ENCODE measurements at regions not wholly inside any gene's neighbourhood (a gene's known extent, or its start where the extent isn't known, plus 50 kb on each side); places are given as distances from the start of the nearest gene placed in this dataset.

- H3K9me3 ChIP-seq (ENCODE audit: control insufficient read depth, insufficient read depth, low read length), result no peaks in the 10 kb centered on the region
- no peak overlapping the region for H3K4me3 ChIP-seq (ENCODE audit: low read depth, low read length)
- POLR2A ChIA-PET, result no interaction called here
- CTCF ChIA-PET, result no interaction called here
- H3K27ac ChIP-seq (ENCODE audit: low read depth, low read length), result no peak overlapping the region
- TF ChIP-seq CTCF (IDR thresholded peaks at IDR 0.05; ENCODE audit: low read depth, low read length), result no peak
- DNase-seq (ENCODE audit: low read depth, low spot score), result no peak
- no peaks in the 10 kb centered on the region for H3K27me3 ChIP-seq (ENCODE audit: control insufficient read depth, insufficient read depth, low read length)
Observed at GRCh38 chr13:99797691-99798090, 173.9 kb downstream of the ZIC5 start.

GRCh38 chr13:99796175-99796819, 175.3 kb downstream of the ZIC5 start:
- CTCF ChIA-PET, result no interaction called here
- Histone ChIP-seq H3K4me3 (ENCODE audit: low read depth, low read length) (no peak overlapping the region), H3K27ac (ENCODE audit: low read depth, low read length) (no peak overlapping the region), H3K9me3 (ENCODE audit: control insufficient read depth, insufficient read depth, low read length) (no peaks in the 10 kb centered on the region), H3K27me3 (ENCODE audit: control insufficient read depth, insufficient read depth, low read length) (no peaks in the 10 kb centered on the region)
- peak; percentile 2 for DNase-seq (ENCODE audit: low read depth, low spot score)
- TF ChIP-seq CTCF (IDR thresholded peaks at IDR 0.05; ENCODE audit: low read depth, low read length), result no peak
- POLR2A ChIA-PET, result no interaction called here

GRCh38 chr13:99792079-99792921, 179.3 kb downstream of the ZIC5 start:
- H3K27me3 ChIP-seq (ENCODE audit: control insufficient read depth, insufficient read depth, low read length), result peaks cover 2% of the 10 kb centered on the region
- H3K4me3 ChIP-seq (ENCODE audit: low read depth, low read length), result no peak overlapping the region
- TF ChIP-seq CTCF (IDR thresholded peaks at IDR 0.05; ENCODE audit: low read depth, low read length), result no peak
- H3K9me3 ChIP-seq (ENCODE audit: control insufficient read depth, insufficient read depth, low read length), result no peaks in the 10 kb centered on the region
- no peak for DNase-seq (ENCODE audit: low read depth, low spot score)
- ChIA-PET CTCF (no interaction called here), POLR2A (no interaction called here)
- no peak overlapping the region for H3K27ac ChIP-seq (ENCODE audit: low read depth, low read length)

GRCh38 chr13:99782669-99783068, 188.9 kb downstream of the ZIC5 start:
- CTCF ChIA-PET, result no interaction called here
- no peak overlapping the region for H3K4me3 ChIP-seq (ENCODE audit: low read depth, low read length)
- DNase-seq (ENCODE audit: low read depth, low spot score), result no peak
- no peaks in the 10 kb centered on the region for H3K27me3 ChIP-seq (ENCODE audit: control insufficient read depth, insufficient read depth, low read length)
- H3K27ac ChIP-seq (ENCODE audit: low read depth, low read length), result no peak overlapping the region
- no peak for TF ChIP-seq CTCF (IDR thresholded peaks at IDR 0.05; ENCODE audit: low read depth, low read length)
- peaks cover 6% of the 10 kb centered on the region for H3K9me3 ChIP-seq (ENCODE audit: control insufficient read depth, insufficient read depth, low read length)
- POLR2A ChIA-PET, result no interaction called here

- POLR2A ChIA-PET, result no interaction called here
Observed at GRCh38 chr13:99778500-99778899, 193.1 kb downstream of the ZIC5 start.

More at GRCh38 chr13:99778500-99778899, 193.1 kb downstream of the ZIC5 start:
- no peak overlapping the region for H3K4me3 ChIP-seq (ENCODE audit: low read depth, low read length)
- no peak overlapping the region for H3K27ac ChIP-seq (ENCODE audit: low read depth, low read length)
- TF ChIP-seq CTCF (IDR thresholded peaks at IDR 0.05; ENCODE audit: low read depth, low read length), result no peak
- DNase-seq (ENCODE audit: low read depth, low spot score), result no peak
- CTCF ChIA-PET, result no interaction called here
- no peaks in the 10 kb centered on the region for H3K27me3 ChIP-seq (ENCODE audit: control insufficient read depth, insufficient read depth, low read length)
- peaks cover 6% of the 10 kb centered on the region for H3K9me3 ChIP-seq (ENCODE audit: control insufficient read depth, insufficient read depth, low read length)
